HG02678 (cell line): ENCODE measurements at regions not wholly inside any gene's neighbourhood (a gene's known extent, or its start where the extent isn't known, plus 50 kb on each side); places are given as distances from the start of the nearest gene placed in this dataset.

Experiments used
- ATAC-seq: cut with Tn5 transposase; IDR thresholded peaks from one replicate; pipeline ENCODE4 v1.9.1; 2021; ENCODE audit warnings: mild to moderate bottlenecking, moderate library complexity; ENCODE audit not compliant: unreplicated experiment

GRCh38 chr5:92471861-92472260, 1088.7 kb upstream of the ARRDC3 start:
- no peak for ATAC-seq

GRCh38 chr5:92470770-92471169, 1087.7 kb upstream of the ARRDC3 start:
- no peak for ATAC-seq

DNA sequence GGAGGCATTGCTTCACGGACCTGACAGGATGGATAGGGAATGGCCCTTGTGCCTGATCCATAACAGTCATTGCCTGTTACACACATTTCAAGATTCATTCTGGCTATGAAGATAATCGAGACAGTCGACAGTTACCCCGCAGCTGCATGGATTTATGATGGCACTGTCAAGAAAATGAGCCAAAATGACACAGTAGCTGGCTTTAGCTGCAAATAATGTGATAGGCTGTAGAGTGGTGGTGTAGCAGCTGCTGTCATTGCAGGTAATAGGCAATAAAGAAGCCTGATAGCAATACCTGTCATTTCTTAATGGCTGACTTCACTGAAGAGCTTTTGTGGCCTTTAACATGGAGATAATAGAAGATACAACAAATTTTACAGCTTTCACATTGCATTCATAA, 1085.2 kb upstream of the ARRDC3 start:
- ATAC-seq = no peak

- no peak for ATAC-seq
Observed at GRCh38 chr5:92467695-92468094, 1084.6 kb upstream of the ARRDC3 start.

- no peak for ATAC-seq
Observed at GRCh38 chr5:92460505-92460904, 1077.4 kb upstream of the ARRDC3 start.

GRCh38 chr5:92459654-92460053, 1076.5 kb upstream of the ARRDC3 start:
- no peak for ATAC-seq

DNA sequence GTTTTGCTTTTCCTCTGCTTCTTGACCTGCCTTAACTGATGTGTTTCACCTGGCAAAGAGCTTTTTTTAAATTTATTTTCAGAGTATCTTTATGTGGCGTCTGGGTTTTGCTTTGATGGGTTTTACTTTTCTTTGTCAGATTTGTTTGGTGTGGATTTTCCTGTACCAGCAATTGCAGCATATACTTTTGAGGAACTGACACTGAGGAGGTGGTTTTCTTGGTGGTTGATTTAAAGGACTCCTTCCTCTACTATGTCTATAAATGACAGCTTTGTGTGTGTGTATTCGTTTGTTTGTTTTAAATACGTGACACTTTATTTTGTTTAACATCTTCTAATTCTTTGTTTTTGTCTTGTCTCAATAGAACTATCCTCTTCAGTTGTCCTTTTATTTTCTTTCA, 1071.9 kb upstream of the ARRDC3 start:
- peak; percentile 97 for ATAC-seq

DNA sequence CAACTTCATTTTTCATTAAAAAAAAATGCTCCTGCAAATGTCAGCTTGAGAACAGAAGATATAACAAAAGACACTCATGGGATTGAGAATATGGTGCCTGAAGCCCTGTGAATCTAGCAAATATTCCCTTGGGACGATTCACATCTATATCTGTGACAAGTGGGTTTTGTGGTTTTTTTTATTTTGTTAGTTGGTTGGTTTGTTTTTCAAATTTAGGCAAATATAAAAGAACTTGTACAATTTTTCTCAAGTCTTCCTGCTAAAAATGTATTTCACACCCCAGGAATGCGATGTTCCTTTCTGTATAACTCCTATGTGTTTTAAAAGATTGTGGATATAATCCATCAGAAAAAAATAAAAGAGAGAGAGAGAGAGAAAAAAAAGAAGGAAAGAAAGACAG, 1061.8 kb upstream of the ARRDC3 start:
- no peak for ATAC-seq

GRCh38 chr5:92435781-92436180, 1052.7 kb upstream of the ARRDC3 start:
- ATAC-seq = no peak

DNA sequence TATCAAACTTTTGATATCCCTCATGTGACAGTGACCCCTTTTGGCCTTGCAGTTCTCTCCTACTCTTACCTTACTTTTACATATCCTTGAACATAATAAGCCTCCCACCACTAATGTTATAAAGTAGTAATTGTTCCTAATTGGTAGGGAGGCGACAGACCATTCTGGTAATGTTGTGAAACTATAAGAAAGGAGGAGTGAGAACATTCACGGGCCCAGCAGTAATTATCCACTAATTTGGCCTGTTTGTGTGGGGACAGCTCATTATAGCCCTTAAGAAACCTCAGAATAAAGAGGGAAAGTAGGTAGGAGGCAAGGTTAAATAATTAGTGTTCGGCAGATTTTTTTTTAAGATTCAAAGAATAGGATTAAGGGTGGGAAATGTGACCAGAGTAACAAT, 1046.5 kb upstream of the ARRDC3 start:
- no peak for ATAC-seq

DNA sequence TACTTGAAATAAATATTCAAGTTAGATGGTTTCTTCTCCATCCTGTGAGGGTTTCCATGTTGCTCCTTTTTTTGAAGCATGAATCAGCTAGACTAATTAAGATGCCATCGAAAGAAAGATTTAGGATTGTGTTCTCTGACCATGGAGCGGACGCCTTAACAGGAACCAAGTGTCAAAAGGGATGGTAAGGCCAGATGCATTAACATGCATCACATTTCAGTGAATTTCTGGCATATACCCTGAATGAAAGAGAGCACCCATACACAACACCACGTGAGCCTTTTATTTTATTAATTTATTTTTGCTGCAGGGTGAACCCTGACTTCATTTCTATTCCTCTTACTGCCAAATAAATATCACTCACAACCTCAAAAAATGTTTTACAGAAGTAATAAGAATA, 1045.3 kb upstream of the ARRDC3 start:
- no peak for ATAC-seq

DNA sequence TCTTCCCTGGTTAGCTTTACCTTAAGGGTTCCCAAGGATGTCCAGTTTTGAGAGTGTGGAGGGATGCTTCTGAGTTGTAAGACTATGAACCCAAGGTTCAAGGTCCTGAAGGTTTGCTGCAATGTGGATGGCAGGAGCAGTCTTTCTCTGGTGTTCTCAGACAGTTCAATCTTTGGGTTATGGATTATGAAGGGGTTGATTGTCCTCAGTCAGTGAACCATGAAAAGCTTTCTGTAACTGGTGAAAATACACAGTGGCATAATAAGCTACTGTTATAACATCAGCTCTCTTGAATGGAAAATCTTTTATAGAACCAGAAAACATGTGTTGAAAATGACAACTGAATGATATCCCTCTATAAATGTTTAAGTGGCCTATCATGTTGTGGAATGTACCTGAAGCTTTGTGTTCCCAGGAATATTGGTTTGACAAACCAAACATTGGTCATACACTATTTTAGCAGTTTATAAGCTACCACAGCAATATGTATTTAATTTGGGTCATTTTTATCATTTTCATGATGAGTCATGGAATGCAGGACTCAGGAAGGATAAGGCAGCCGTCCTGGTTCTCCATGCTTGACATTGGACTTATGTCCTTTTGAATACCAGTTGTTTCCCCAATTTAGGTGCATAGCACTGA, 1041.8 kb upstream of the ARRDC3 start:
- no peak for ATAC-seq

- ATAC-seq = no peak
Observed at GRCh38 chr5:92421942-92422341, 1038.8 kb upstream of the ARRDC3 start.

DNA sequence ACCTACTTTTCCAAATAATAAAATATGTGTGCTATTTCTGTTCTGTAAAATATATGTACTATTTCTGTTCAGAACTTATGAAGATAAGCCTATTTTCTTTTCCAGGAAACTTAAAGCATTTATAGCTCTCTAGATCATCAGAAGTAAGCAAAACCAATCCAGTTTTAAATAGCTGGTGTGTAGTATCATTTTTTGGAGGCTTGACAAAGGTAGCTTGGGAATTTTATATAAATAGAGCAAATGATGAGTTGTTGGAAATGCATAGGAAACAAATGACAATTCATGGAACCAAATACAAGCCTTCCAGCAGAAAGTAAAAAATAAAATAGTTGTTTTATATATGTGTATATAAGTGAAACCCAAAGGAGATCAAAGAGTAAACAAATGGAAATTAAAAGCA, 1038.1 kb upstream of the ARRDC3 start:
- ATAC-seq = no peak

DNA sequence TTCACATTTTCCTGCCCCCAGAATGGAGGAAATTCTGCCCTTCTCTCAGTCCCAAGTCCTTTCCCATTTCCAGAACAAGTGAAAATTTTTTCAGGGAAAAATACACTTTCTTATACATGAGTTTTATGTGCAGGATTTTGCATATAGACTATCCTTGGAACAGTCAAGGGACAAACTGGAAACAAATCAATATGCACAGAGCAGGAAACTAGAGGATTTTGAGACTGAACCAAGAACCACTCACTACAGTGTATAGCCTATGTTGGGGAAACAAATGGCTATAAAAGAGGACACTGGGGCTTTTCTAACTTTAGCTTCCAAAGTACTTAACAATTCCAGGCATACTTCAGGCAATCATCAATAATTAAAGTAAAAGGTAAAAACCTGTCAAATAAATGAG, 1036.1 kb upstream of the ARRDC3 start:
- no peak for ATAC-seq

DNA sequence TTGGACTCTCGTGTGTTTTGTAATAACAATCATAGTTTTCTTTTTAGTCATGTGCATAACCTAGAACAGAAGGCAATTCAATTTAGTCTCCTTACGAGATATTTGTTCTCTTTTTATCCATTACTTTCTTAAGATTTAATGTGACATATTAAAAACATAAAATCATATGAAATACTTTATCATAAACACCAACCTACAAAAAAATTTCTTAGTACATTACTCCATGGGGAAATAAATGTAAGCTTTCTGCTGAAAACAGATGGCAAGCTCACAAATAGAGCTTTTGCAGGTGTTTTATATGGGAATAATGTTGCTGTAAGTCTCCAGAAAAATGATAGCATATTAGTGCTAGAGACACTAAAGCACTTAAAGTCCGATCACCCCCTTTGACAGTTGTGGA, 1035.2 kb upstream of the ARRDC3 start:
- ATAC-seq = no peak

GRCh38 chr5:92409134-92409533, 1026.0 kb upstream of the ARRDC3 start:
- no peak for ATAC-seq

DNA sequence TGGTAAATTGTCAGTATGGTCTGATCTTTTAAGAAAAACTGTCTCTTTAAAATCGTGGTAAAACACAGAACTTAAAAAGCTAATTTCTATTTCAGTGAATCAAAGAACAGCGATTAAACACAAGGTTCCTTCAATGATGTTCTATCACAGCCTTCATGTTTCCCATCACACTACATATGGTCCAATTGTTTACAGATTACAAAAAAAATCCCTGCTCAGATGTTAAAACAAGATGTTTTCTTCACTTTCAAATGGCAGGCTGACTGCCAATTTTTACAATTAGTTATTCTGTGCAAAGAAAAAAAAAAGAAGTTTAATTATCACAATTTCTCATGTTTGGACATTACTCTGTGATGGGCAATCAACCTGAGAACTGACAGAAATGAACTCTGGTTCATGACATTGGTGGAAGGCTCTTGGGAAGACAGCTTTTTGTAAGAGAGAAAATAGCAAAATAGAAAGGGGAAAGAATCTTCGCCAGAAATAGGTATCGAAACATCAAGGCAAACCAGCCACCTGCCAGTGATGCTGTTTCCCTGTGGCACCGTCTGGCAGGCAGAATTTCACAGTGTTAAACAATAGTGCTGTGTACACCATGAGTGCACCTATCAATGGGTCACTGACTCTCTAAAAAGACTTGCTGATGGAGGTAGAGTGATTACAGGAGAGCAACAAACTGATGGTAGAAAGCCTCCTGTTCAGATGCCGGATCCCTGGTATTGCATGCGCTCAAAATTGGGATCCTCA, 1020.0 kb upstream of the ARRDC3 start:
- ATAC-seq = no peak

- no peak for ATAC-seq
Observed at GRCh38 chr5:92402045-92402444, 1018.9 kb upstream of the ARRDC3 start.

DNA sequence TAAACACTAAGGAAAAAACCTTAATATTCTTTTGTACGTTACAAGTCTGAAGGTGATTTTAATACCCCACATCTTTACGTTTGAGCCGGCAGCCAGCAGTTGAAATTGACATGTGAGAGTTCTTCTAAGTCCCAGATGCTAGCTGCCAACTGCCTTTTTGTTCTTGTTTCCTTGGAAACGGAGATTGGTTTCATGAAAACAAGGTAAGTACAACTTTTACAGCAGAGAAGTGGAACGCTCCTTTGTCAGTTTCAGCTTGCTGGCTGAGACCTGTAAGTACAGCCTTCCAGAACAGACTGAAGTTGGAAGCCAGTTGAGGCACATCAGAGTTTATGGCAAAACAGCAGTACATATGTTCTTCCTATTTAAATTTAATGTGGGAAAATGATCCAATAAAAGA, 1018.4 kb upstream of the ARRDC3 start:
- no peak for ATAC-seq

- ATAC-seq = no peak
Observed at GRCh38 chr5:92394936-92395335, 1011.8 kb upstream of the ARRDC3 start.

DNA sequence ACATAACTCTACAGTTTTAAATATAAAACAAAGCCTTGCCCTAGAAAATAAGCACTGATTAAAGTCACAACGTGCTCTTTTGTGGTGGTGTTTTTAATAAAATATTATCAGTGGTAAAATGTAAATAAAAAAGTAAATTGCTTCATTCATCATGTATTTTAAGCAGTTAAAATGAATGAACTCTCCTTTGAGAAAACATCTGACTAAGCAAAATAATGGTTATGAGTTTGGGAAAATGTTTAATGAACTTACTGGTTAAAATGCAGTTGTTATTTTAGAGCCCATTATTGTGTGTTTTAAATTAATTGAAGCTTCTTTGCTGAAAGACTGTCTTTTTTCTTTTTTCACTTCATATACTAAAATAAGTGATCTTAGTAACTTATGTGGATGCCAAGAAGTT, 1007.5 kb upstream of the ARRDC3 start:
- ATAC-seq = no peak
